OCI-LY7 (cell line): ENCODE measurements at regions not wholly inside any gene's neighbourhood (a gene's known extent, or its start where the extent isn't known, plus 50 kb on each side); places are given as distances from the start of the nearest gene placed in this dataset.

Experiments used
- BruUV-seq: library from RNA; stranded (reverse); fragments of 400-500 nt; replicated peaks from 2 replicates; lab custom pipeline; 2021; lab: Mats Ljungman, UMichigan
- CTCF ChIA-PET: fragments of 300-600 bp; sonication (Branson Sonifier 250); formaldehyde crosslinking; loops from one replicate; lab custom pipeline; 2022; ENCODE audit warnings: antibody characterized with exemption; ENCODE audit not compliant: unreplicated experiment; lab: Charles Lee
- POLR2A ChIA-PET: fragments of 300-600 bp; sonication (Branson Sonifier 250); formaldehyde crosslinking; loops from one replicate; lab custom pipeline; 2022; ENCODE audit warnings: antibody characterized with exemption; lab: Charles Lee
- DNase-seq: peaks from one replicate; pipeline ENCODE4 v3.0.0-alpha.2; 2015; ENCODE audit warnings: low spot score
- H2AFZ ChIP-seq: fragments of 200-600 bp; sonication (generic), shearing (Covaris generic); 2 replicates; pipeline ENCODE4 v1.6.1; 2014; ENCODE audit warnings: mild to moderate bottlenecking, antibody characterized with exemption, low read length, moderate library complexity
- H3K27ac ChIP-seq: fragments of 200-600 bp; sonication (generic); 2 replicates; pipeline ENCODE4 v1.5.1; 2014; ENCODE audit warnings: mixed run types, low read depth, mild to moderate bottlenecking, moderate library complexity, low read length, inconsistent platforms; ENCODE audit not compliant: poor library complexity, severe bottlenecking
- H3K36me3 ChIP-seq: fragments of 200-600 bp; sonication (generic); 2 replicates; pipeline ENCODE4 v1.6.1; 2014; ENCODE audit warnings: mild to moderate bottlenecking, antibody characterized with exemption, low read length, moderate library complexity, mixed read lengths; ENCODE audit not compliant: insufficient read depth
- H3K4me1 ChIP-seq: fragments of 200-600 bp; sonication (generic); 2 replicates; pipeline ENCODE4 v1.5.1; 2014; ENCODE audit warnings: mild to moderate bottlenecking, low read length; ENCODE audit not compliant: insufficient read depth, poor library complexity, severe bottlenecking
- H3K4me2 ChIP-seq: fragments of 200-600 bp; sonication (generic); 2 replicates; pipeline ENCODE4 v1.6.1; 2014; ENCODE audit warnings: mild to moderate bottlenecking, low read length
- H3K4me3 ChIP-seq: fragments of 200-600 bp; sonication (generic); 2 replicates; pipeline ENCODE4 v1.5.1; 2014; ENCODE audit warnings: mild to moderate bottlenecking, low read depth, low read length; ENCODE audit not compliant: poor library complexity, severe bottlenecking
- H3K79me2 ChIP-seq: fragments of 200-600 bp; sonication (generic); 2 replicates; pipeline ENCODE4 v1.6.1; 2016; ENCODE audit warnings: low read depth, mild to moderate bottlenecking, low read length, moderate library complexity, mixed read lengths; ENCODE audit not compliant: insufficient read depth
- H3K9me2 ChIP-seq: fragments of 200-600 bp; sonication (generic); 2 replicates; pipeline ENCODE4 v1.6.1; 2016; ENCODE audit warnings: mild to moderate bottlenecking, low read length, mixed read lengths; ENCODE audit not compliant: insufficient read depth
- H3K9me3 ChIP-seq: fragments of 200-600 bp; sonication (generic); 2 replicates; pipeline ENCODE4 v1.6.1; 2014; ENCODE audit warnings: mild to moderate bottlenecking, mixed run types, low read length, mixed read lengths
- H4K20me1 ChIP-seq: fragments of 200-600 bp; sonication (generic); 2 replicates; pipeline ENCODE4 v1.6.1; 2014; ENCODE audit warnings: mild to moderate bottlenecking, antibody characterized with exemption, low read length, moderate library complexity, mixed read lengths; ENCODE audit not compliant: insufficient read depth
- CTCF ChIP-seq: fragments of 200-600 bp; sonication (generic); conservative IDR thresholded peaks from 2 replicates; pipeline ENCODE4 v1.5.1; 2014; ENCODE audit warnings: mild to moderate bottlenecking, antibody characterized with exemption, low read length, moderate library complexity, mixed read lengths
- EZH2phosphoT487 ChIP-seq: fragments of 200-600 bp; sonication (generic); IDR thresholded peaks from 2 replicates; pipeline ENCODE4 v1.6.1; 2018; ENCODE audit warnings: low read depth, borderline replicate concordance, mild to moderate bottlenecking, mixed run types, antibody characterized with exemption, low read length, moderate library complexity, mixed read lengths
- intact Hi-C: fragments of 100-400 bp; cut with micrococcal nuclease; formaldehyde crosslinking; loops from one replicate; pipeline ENCODE4 v1.10.0; 2022; ENCODE audit not compliant: unreplicated experiment

- DNase-seq: no peak
- Histone ChIP-seq H3K9me3 (no peaks in the 10 kb centered on the region), H3K79me2 (no peaks in the 10 kb centered on the region), H3K4me2 (no peak overlapping the region), H2AFZ (no peak overlapping the region), H3K4me3 (no peak overlapping the region), H4K20me1 (no peaks in the 10 kb centered on the region), H3K4me1 (no peaks in the 10 kb centered on the region), H3K9me2 (no peaks in the 10 kb centered on the region), H3K36me3 (no peaks in the 10 kb centered on the region), H3K27ac (no peak overlapping the region)
- POLR2A ChIA-PET: interaction anchor here (0.5 to 0.7 kb wide), 2 partner anchors 573 to 744 kb away, joined by 4 read pairs; no protein-coding TSS in a partner anchor
- intact Hi-C loops: no loop called here
- CTCF ChIA-PET: no interaction called here
- BruUV-seq: no TSS peak
- TF ChIP-seq EZH2phosphoT487: no peak
- no peak for TF ChIP-seq CTCF
Measured at GRCh38 chr18:27404855-27405254, 219.7 kb upstream of the CHST9 start.

- Histone ChIP-seq H3K4me2 (no peak overlapping the region), H3K4me3 (no peak overlapping the region), H4K20me1 (no peaks in the 10 kb centered on the region), H3K9me3 (no peaks in the 10 kb centered on the region), H2AFZ (no peak overlapping the region), H3K9me2 (no peaks in the 10 kb centered on the region), H3K36me3 (no peaks in the 10 kb centered on the region), H3K27ac (no peak overlapping the region), H3K4me1 (no peaks in the 10 kb centered on the region), H3K79me2 (no peaks in the 10 kb centered on the region)
- TF ChIP-seq CTCF (peak; percentile 25; the same call in 1 of the 2 replicates), EZH2phosphoT487 (no peak)
- no peak for DNase-seq
- CTCF ChIA-PET: no interaction called here
- POLR2A ChIA-PET: no interaction called here
- no TSS peak for BruUV-seq
- intact Hi-C loops: no loop called here
Measured at GRCh38 chr18:27400001-27400400, 214.9 kb upstream of the CHST9 start.

GRCh38 chr18:27395752-27396151 is 210.6 kb upstream of the CHST9 start:
- TF ChIP-seq EZH2phosphoT487: no peak
- TF ChIP-seq CTCF: no peak
- H3K9me2 ChIP-seq: no peaks in the 10 kb centered on the region
- intact Hi-C loops: no loop called here
- no peaks in the 10 kb centered on the region for H3K4me1 ChIP-seq
- no peak overlapping the region for H3K27ac ChIP-seq
- DNase-seq: no peak
- H3K4me3 ChIP-seq: no peak overlapping the region
- CTCF ChIA-PET: no interaction called here
- no peaks in the 10 kb centered on the region for H4K20me1 ChIP-seq
- no peaks in the 10 kb centered on the region for H3K36me3 ChIP-seq
- H3K9me3 ChIP-seq: no peaks in the 10 kb centered on the region
- POLR2A ChIA-PET: no interaction called here
- no peak overlapping the region for H2AFZ ChIP-seq
- no TSS peak for BruUV-seq
- no peaks in the 10 kb centered on the region for H3K79me2 ChIP-seq
- no peak overlapping the region for H3K4me2 ChIP-seq
